Astrocyte (in vitro differentiated cells and primary cell): ENCODE measurements at regions not wholly inside any gene's neighbourhood (a gene's known extent, or its start where the extent isn't known, plus 50 kb on each side); places are given as distances from the start of the nearest gene placed in this dataset.

Source experiments
- DNase-seq: peaks from one replicate; pipeline ENCODE4 v3.0.0-alpha.2; 2010; ENCODE audit warnings: low read depth
- FAIRE-seq: peaks from 2 replicates; lab custom pipeline; 2011; peaks lifted over from hg19 to GRCh38; lab: Jason Lieb, UNC
- H2AFZ ChIP-seq: 2 replicates; pipeline ENCODE4 v1.6.0; 2012; ENCODE audit warnings: low read depth, low read length, inconsistent platforms
- H3K27ac ChIP-seq: 2 replicates; pipeline ENCODE4 v1.5.1; 2011; ENCODE audit warnings: low read depth, low read length, inconsistent platforms
- H3K27me3 ChIP-seq: 2 replicates; pipeline ENCODE4 v1.6.0; 2011; ENCODE audit warnings: low read length, inconsistent platforms; ENCODE audit not compliant: insufficient read depth
- H3K36me3 ChIP-seq: 2 replicates; pipeline ENCODE4 v1.5.1; 2011; ENCODE audit warnings: low read length, inconsistent platforms; ENCODE audit not compliant: insufficient read depth
- H3K4me1 ChIP-seq: 2 replicates; pipeline ENCODE4 v1.5.1; 2011; ENCODE audit warnings: low read length, inconsistent platforms; ENCODE audit not compliant: insufficient read depth
- H3K4me2 ChIP-seq: 2 replicates; pipeline ENCODE4 v1.6.0; 2012; ENCODE audit warnings: low read length, inconsistent platforms
- H3K4me3 ChIP-seq: 2 replicates; pipeline ENCODE4 v1.5.1; 2011; ENCODE audit warnings: low read depth, mild to moderate bottlenecking, low read length, inconsistent platforms; ENCODE audit not compliant: insufficient read depth
- H3K79me2 ChIP-seq: 2 replicates; pipeline ENCODE4 v1.6.0; 2012; ENCODE audit warnings: mild to moderate bottlenecking, low read length, inconsistent platforms; ENCODE audit not compliant: insufficient read depth
- H3K9ac ChIP-seq: 2 replicates; pipeline ENCODE4 v1.6.0; 2012; ENCODE audit warnings: mild to moderate bottlenecking, low read length, inconsistent platforms
- H3K9me3 ChIP-seq: 2 replicates; pipeline ENCODE4 v1.5.1; 2012; ENCODE audit warnings: low read depth, mild to moderate bottlenecking, low read length, inconsistent platforms; ENCODE audit not compliant: insufficient read depth
- H4K20me1 ChIP-seq: 2 replicates; pipeline ENCODE4 v1.6.0; 2012; ENCODE audit warnings: low read length, inconsistent platforms; ENCODE audit not compliant: insufficient read depth
- H3K27ac Mint-ChIP-seq: one replicate; pipeline ENCODE4 v1.8.0; 2021; ENCODE audit warnings: mild to moderate bottlenecking, mixed read lengths; ENCODE audit not compliant: unreplicated experiment
- H3K27me3 Mint-ChIP-seq: one replicate; pipeline ENCODE4 v1.8.0; 2021; ENCODE audit warnings: low read depth, mixed read lengths; ENCODE audit not compliant: unreplicated experiment
- H3K36me3 Mint-ChIP-seq: one replicate; pipeline ENCODE4 v1.8.0; 2021; ENCODE audit warnings: low read depth, mixed read lengths; ENCODE audit not compliant: unreplicated experiment
- H3K4me1 Mint-ChIP-seq: one replicate; pipeline ENCODE4 v1.8.0; 2021; ENCODE audit warnings: low read depth, mixed read lengths; ENCODE audit not compliant: unreplicated experiment
- H3K4me3 Mint-ChIP-seq: one replicate; pipeline ENCODE4 v1.8.0; 2021; ENCODE audit warnings: mild to moderate bottlenecking, moderate library complexity, mixed read lengths; ENCODE audit not compliant: unreplicated experiment
- H3K9me3 Mint-ChIP-seq: one replicate; pipeline ENCODE4 v1.8.0; 2021; ENCODE audit warnings: mild to moderate bottlenecking, mixed read lengths; ENCODE audit not compliant: unreplicated experiment
- CTCF ChIP-seq: IDR thresholded peaks from 2 replicates; pipeline ENCODE4 v1.5.1; 2011; ENCODE audit warnings: low read depth, mild to moderate bottlenecking, inconsistent platforms, low read length, moderate library complexity; ENCODE audit not compliant: insufficient read depth
- EZH2 ChIP-seq: IDR thresholded peaks from 2 replicates; pipeline ENCODE4 v1.6.1; 2012; ENCODE audit warnings: mild to moderate bottlenecking, low read length, inconsistent platforms; ENCODE audit not compliant: insufficient read depth

GRCh38 chr2:225998653-225999052, 599.1 kb downstream of the NYAP2 start:
- Histone ChIP-seq H3K4me3 (no peak overlapping the region), H3K9ac (no peak overlapping the region), H2AFZ (no peak overlapping the region), H3K27ac (no peak overlapping the region), H3K27me3 (no peaks in the 10 kb centered on the region), H3K9me3 (no peaks in the 10 kb centered on the region), H3K79me2 (no peaks in the 10 kb centered on the region), H3K4me1 (peaks cover 16% of the 10 kb centered on the region), H3K36me3 (no peaks in the 10 kb centered on the region), H3K4me2 (no peak overlapping the region), H4K20me1 (no peaks in the 10 kb centered on the region)
- Mint-ChIP-seq H3K9me3 (no peaks in the 10 kb centered on the region), H3K36me3 (no peaks in the 10 kb centered on the region), H3K4me3 (no peak overlapping the region), H3K27ac (peak overlapping the region; percentile 88), H3K4me1 (peaks cover 35% of the 10 kb centered on the region), H3K27me3 (no peaks in the 10 kb centered on the region)
- DNase-seq (peak; percentile 43), FAIRE-seq (peak; percentile 43)
- TF ChIP-seq EZH2 = no peak
- TF ChIP-seq CTCF = no peak

- Histone ChIP-seq H3K4me2 (no peak overlapping the region), H3K27ac (no peak overlapping the region), H3K9ac (no peak overlapping the region), H3K9me3 (no peaks in the 10 kb centered on the region), H3K4me1 (peaks cover 18% of the 10 kb centered on the region), H3K27me3 (no peaks in the 10 kb centered on the region), H3K4me3 (no peak overlapping the region), H4K20me1 (no peaks in the 10 kb centered on the region), H3K36me3 (no peaks in the 10 kb centered on the region), H2AFZ (no peak overlapping the region), H3K79me2 (no peaks in the 10 kb centered on the region)
- FAIRE-seq = no peak
- no peak for TF ChIP-seq CTCF
- no peak for TF ChIP-seq EZH2
- peaks cover 36% of the 10 kb centered on the region for H3K4me1 Mint-ChIP-seq
- no peak for DNase-seq
- no peak overlapping the region for H3K4me3 Mint-ChIP-seq
- H3K36me3 Mint-ChIP-seq = no peaks in the 10 kb centered on the region
- peak overlapping the region; percentile 67 for H3K27ac Mint-ChIP-seq
- H3K9me3 Mint-ChIP-seq = no peaks in the 10 kb centered on the region
- no peaks in the 10 kb centered on the region for H3K27me3 Mint-ChIP-seq
Measured at GRCh38 chr2:225998116-225998515, 598.6 kb downstream of the NYAP2 start.

- Histone ChIP-seq H3K4me1 (peaks cover 14% of the 10 kb centered on the region), H3K9ac (no peak overlapping the region), H3K36me3 (no peaks in the 10 kb centered on the region), H3K27me3 (no peaks in the 10 kb centered on the region), H3K27ac (no peak overlapping the region), H3K79me2 (no peaks in the 10 kb centered on the region), H3K9me3 (no peaks in the 10 kb centered on the region), H3K4me3 (no peak overlapping the region), H4K20me1 (no peaks in the 10 kb centered on the region), H2AFZ (no peak overlapping the region), H3K4me2 (peak overlapping the region; percentile 28)
- Mint-ChIP-seq H3K36me3 (no peaks in the 10 kb centered on the region), H3K27ac (no peak overlapping the region), H3K4me3 (no peak overlapping the region), H3K4me1 (peaks cover 28% of the 10 kb centered on the region), H3K9me3 (no peaks in the 10 kb centered on the region), H3K27me3 (no peaks in the 10 kb centered on the region)
- FAIRE-seq (no peak), DNase-seq (no peak)
- TF ChIP-seq CTCF (no peak), EZH2 (no peak)
Measured at GRCh38 chr2:225996462-225996828, 596.9 kb downstream of the NYAP2 start.
